BJ (cell line): ENCODE measurements at regions not wholly inside any gene's neighbourhood (a gene's known extent, or its start where the extent isn't known, plus 50 kb on each side); places are given as distances from the start of the nearest gene placed in this dataset.

Source experiments
- CTCF ChIA-PET: fragments of 350-600 bp; formaldehyde crosslinking; extraction: SDS; loops from one replicate; lab custom pipeline; 2021; ENCODE audit warnings: antibody characterized with exemption, inconsistent platforms; lab: Yijun Ruan, JAX
- POLR2A ChIA-PET: fragments of 300-600 bp; sonication (Branson Sonifier 250); formaldehyde crosslinking; extraction: SDS; loops from one replicate; lab custom pipeline; 2021; ENCODE audit warnings: antibody characterized with exemption; lab: Charles Lee
- DNase-seq: peaks from one replicate; pipeline ENCODE4 v3.0.0-alpha.2; 2011; ENCODE audit warnings: low read depth
- H3K27me3 ChIP-seq: 2 replicates; pipeline ENCODE4 v1.6.0; 2011; ENCODE audit warnings: low read length; ENCODE audit not compliant: control insufficient read depth, insufficient read depth
- H3K36me3 ChIP-seq: 2 replicates; pipeline ENCODE4 v1.5.1; 2011; ENCODE audit warnings: low read length; ENCODE audit not compliant: control insufficient read depth, insufficient read depth
- H3K4me3 ChIP-seq: 2 replicates; pipeline ENCODE4 v1.5.1; 2011; ENCODE audit warnings: low read depth, mild to moderate bottlenecking, control low read depth, low read length
- TF ChIP-seq, protein P1 (sequence below): IDR thresholded peaks from 2 replicates; pipeline ENCODE4 v1.5.1; 2011; ENCODE audit warnings: low read depth, mild to moderate bottlenecking, control low read depth, inconsistent platforms, low read length, moderate library complexity; ENCODE audit not compliant: insufficient read depth

GRCh38 chr7:25628446-25628845 lies 400.2 kb upstream of the NPVF start:
- no peak for DNase-seq
- TF ChIP-seq, protein P1, sequence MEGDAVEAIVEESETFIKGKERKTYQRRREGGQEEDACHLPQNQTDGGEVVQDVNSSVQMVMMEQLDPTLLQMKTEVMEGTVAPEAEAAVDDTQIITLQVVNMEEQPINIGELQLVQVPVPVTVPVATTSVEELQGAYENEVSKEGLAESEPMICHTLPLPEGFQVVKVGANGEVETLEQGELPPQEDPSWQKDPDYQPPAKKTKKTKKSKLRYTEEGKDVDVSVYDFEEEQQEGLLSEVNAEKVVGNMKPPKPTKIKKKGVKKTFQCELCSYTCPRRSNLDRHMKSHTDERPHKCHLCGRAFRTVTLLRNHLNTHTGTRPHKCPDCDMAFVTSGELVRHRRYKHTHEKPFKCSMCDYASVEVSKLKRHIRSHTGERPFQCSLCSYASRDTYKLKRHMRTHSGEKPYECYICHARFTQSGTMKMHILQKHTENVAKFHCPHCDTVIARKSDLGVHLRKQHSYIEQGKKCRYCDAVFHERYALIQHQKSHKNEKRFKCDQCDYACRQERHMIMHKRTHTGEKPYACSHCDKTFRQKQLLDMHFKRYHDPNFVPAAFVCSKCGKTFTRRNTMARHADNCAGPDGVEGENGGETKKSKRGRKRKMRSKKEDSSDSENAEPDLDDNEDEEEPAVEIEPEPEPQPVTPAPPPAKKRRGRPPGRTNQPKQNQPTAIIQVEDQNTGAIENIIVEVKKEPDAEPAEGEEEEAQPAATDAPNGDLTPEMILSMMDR: no peak
- Histone ChIP-seq H3K27me3 (no peaks in the 10 kb centered on the region), H3K36me3 (no peaks in the 10 kb centered on the region), H3K4me3 (no peak overlapping the region)
- POLR2A ChIA-PET: no interaction called here
- CTCF ChIA-PET: interaction anchor here (1.5 kb wide), 1 partner anchor 8 kb away, joined by 3 read pairs; no protein-coding TSS in a partner anchor

GRCh38 chr7:25632616-25633015 lies 404.3 kb upstream of the NPVF start:
- CTCF ChIA-PET: no interaction called here
- Histone ChIP-seq H3K4me3 (no peak overlapping the region), H3K36me3 (no peaks in the 10 kb centered on the region), H3K27me3 (no peaks in the 10 kb centered on the region)
- DNase-seq: no peak
- TF ChIP-seq, protein P1: no peak
- POLR2A ChIA-PET: no interaction called here

DNA sequence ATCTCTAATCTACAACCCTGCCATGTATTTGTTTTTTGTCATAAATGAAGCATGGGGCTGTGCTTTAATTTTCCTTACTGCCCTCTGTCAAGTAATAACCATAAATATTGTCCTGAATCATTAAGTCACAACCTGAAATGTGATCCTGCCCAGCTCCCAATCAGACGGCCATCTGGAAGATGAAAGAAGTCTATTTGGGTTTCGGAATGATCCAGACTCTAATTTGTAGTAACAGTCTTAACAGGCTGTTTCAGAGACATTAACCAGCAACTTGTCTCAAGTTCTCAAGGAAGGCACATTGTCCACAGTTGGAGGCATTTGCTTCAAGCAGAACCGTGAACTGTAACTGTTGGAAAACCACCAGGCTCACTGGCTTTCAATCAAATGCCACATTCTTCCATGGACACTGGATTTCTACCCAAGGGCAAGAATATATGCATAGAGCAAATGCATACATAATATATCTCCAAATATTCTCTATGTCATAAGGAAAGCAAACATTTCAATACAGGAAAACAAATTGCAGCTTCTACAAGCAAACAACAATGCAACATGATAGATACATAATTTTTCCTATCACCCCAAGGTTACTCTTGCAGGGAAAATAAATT lies 405.2 kb upstream of the NPVF start:
- no peaks in the 10 kb centered on the region for H3K36me3 ChIP-seq
- no peak overlapping the region for H3K4me3 ChIP-seq
- no peaks in the 10 kb centered on the region for H3K27me3 ChIP-seq
- CTCF ChIA-PET: no interaction called here
- POLR2A ChIA-PET: no interaction called here
- TF ChIP-seq, protein P1: no peak
- no peak for DNase-seq

DNA sequence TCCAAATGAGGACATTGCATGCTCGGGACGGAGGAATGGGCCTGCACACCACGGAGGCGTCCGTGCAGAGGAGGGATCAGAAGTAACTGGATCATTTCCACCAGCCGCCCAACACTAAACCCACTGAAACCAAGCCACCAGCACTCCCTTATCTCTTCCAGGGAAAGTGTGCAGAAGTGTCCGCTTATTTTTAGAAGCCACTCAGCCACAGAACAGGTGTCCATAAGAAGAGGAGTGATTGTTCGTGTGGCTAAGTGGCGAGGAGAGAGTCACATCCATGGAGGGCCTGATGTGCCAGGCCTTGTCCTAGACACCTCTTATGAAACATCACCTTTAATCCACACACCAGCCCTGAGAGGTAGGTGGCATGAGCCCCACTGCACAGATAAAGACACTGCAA lies 407.9 kb upstream of the NPVF start:
- CTCF ChIA-PET: no interaction called here
- DNase-seq: no peak

GRCh38 chr7:25636871-25637283 lies 408.6 kb upstream of the NPVF start:
- TF ChIP-seq, protein P1: no peak
- Histone ChIP-seq H3K27me3 (no peaks in the 10 kb centered on the region), H3K36me3 (no peaks in the 10 kb centered on the region), H3K4me3 (no peak overlapping the region)
- DNase-seq: no peak
- CTCF ChIA-PET: no interaction called here
- POLR2A ChIA-PET: no interaction called here

More for the DNA sequence above, 407.9 kb upstream of the NPVF start:
- POLR2A ChIA-PET: no interaction called here
- TF ChIP-seq, protein P1: no peak
- Histone ChIP-seq H3K4me3 (no peak overlapping the region), H3K36me3 (no peaks in the 10 kb centered on the region), H3K27me3 (no peaks in the 10 kb centered on the region)
